SK-N-SH (cell line): ENCODE measurements at regions not wholly inside any gene's neighbourhood (a gene's known extent, or its start where the extent isn't known, plus 50 kb on each side); places are given as distances from the start of the nearest gene placed in this dataset.
A peak's percentile ranks its signal among the peaks of the same experiment; 100 is the strongest.
"Not testable (repeated sequence)": the region's sequence is repeated elsewhere in the genome, so short reads cannot be mapped to it uniquely, and the experiment has no call there.

Experiments
- CTCF ChIA-PET: fragments of 300-600, 350-600 bp; formaldehyde crosslinking; extraction: SDS; loops from one replicate; lab custom pipeline; 2021; lab: Yijun Ruan, JAX
- POLR2A ChIA-PET: fragments of 350-600 bp; sonication (Branson Sonifier 250); formaldehyde crosslinking; extraction: SDS; loops from one replicate; lab custom pipeline; 2020; ENCODE audit warnings: antibody characterized with exemption, inconsistent platforms; lab: Yijun Ruan, JAX
- DNase-seq: peaks from one replicate; pipeline ENCODE4 v3.0.0; 2012
- H2AFZ ChIP-seq: fragments of 200-600 bp; sonication (generic); 2 replicates; pipeline ENCODE4 v1.8.1; 2016; ENCODE audit warnings: antibody characterized with exemption, mild to moderate bottlenecking, low read depth
- H3F3A ChIP-seq: fragments of 200-600 bp; sonication (generic); replicated peaks from 2 replicates; pipeline ENCODE3; 2016; ENCODE audit warnings: antibody characterized with exemption, mild to moderate bottlenecking; ENCODE audit not compliant: insufficient read depth
- H3K27ac ChIP-seq, 2 experiments: fragments of 200-500 bp in 1 of 2; fragments of 200-600 bp in 1 of 2; sonication (Bioruptor generic) in 1 of 2; sonication (generic), shearing (Covaris generic) in 1 of 2; 2 replicates each; pipeline versions ENCODE4 v1.5.1 to v1.6.1; 2014 to 2016; ENCODE audit warnings: low read depth in 2 of 2, inconsistent platforms in 1 of 2, low read length in 1 of 2, mild to moderate bottlenecking in 1 of 2, mixed read lengths in 1 of 2
- H3K27me3 ChIP-seq: fragments of 200-600 bp; sonication (generic), shearing (Covaris generic); 2 replicates; pipeline ENCODE4 v1.6.1; 2016; ENCODE audit warnings: mixed run types; ENCODE audit not compliant: insufficient read depth
- H3K36me3 ChIP-seq, 2 experiments: fragments of 200-500 bp in 1 of 2; fragments of 200-600 bp in 1 of 2; sonication (Bioruptor generic) in 1 of 2; sonication (generic) in 1 of 2; replicated peaks in 1 of 2; 2 replicates each; pipeline versions ENCODE3 to v1.5.1; 2014 to 2016; ENCODE audit warnings: low read length in 1 of 2, mild to moderate bottlenecking in 1 of 2; ENCODE audit not compliant: insufficient read depth in 2 of 2, control insufficient read depth in 1 of 2
- H3K4me1 ChIP-seq, 2 experiments: fragments of 200-500 bp in 1 of 2; fragments of 200-600 bp in 1 of 2; sonication (Bioruptor generic) in 1 of 2; sonication (generic), shearing (Covaris generic) in 1 of 2; 2 replicates each; pipeline versions ENCODE4 v1.5.1 to v1.6.1; 2014 to 2016; ENCODE audit warnings: low read depth in 1 of 2, low read length in 1 of 2, mixed run types in 1 of 2; ENCODE audit not compliant: insufficient read depth in 2 of 2, control insufficient read depth in 1 of 2
- H3K4me2 ChIP-seq: fragments of 200-600 bp; sonication (generic), shearing (Covaris generic); 2 replicates; pipeline ENCODE4 v1.6.1; 2017; ENCODE audit warnings: mixed run types
- H3K4me3 ChIP-seq, 2 experiments: fragments of 200-500 bp in 1 of 2; fragments of 200-600 bp in 1 of 2; sonication (Bioruptor generic) in 1 of 2; sonication (generic), shearing (Covaris generic) in 1 of 2; 2 replicates each; pipeline versions ENCODE4 v1.5.1 to v1.8.1; 2014 to 2016; ENCODE audit warnings: low read depth in 2 of 2, inconsistent platforms in 1 of 2, low read length in 1 of 2, mild to moderate bottlenecking in 1 of 2, mixed read lengths in 1 of 2, moderate library complexity in 1 of 2
- H3K79me2 ChIP-seq: fragments of 200-600 bp; sonication (generic); 2 replicates; pipeline ENCODE4 v1.8.1; 2017; ENCODE audit warnings: mild to moderate bottlenecking; ENCODE audit not compliant: insufficient read depth
- H3K9ac ChIP-seq: fragments of 200-600 bp; sonication (generic); 2 replicates; pipeline ENCODE4 v1.6.1; 2017; ENCODE audit warnings: mixed run types
- H3K9me2 ChIP-seq: fragments of 200-600 bp; sonication (generic); 2 replicates; pipeline ENCODE4 v1.6.1; 2017; ENCODE audit warnings: mixed run types
- H3K9me3 ChIP-seq: fragments of 200-600 bp; sonication (generic); 2 replicates; pipeline ENCODE4 v1.6.1; 2017; ENCODE audit warnings: mixed run types, mild to moderate bottlenecking, moderate library complexity
- H4K20me1 ChIP-seq: fragments of 200-600 bp; sonication (generic); 2 replicates; pipeline ENCODE4 v1.6.1; 2017; ENCODE audit warnings: mild to moderate bottlenecking, mixed run types; ENCODE audit not compliant: insufficient read depth
- EZH2phosphoT487 ChIP-seq: fragments of 200-600 bp; sonication (generic); IDR thresholded peaks from 2 replicates; pipeline ENCODE4 v1.6.1; 2017; ENCODE audit warnings: low read depth, mixed run types, mild to moderate bottlenecking, antibody characterized with exemption, moderate library complexity, borderline replicate concordance
- FOSL2 ChIP-seq: IDR thresholded peaks from 2 replicates; pipeline ENCODE4 v1.4.0; 2012; ENCODE audit warnings: low read depth, mild to moderate bottlenecking, moderate library complexity, borderline replicate concordance
- FOXJ3 ChIP-seq: sonication (generic); formaldehyde crosslinking; IDR thresholded peaks from 2 replicates; pipeline ENCODE4 v1.5.1; 2020; ENCODE audit warnings: mild to moderate bottlenecking, missing genetic modification reagents
- IRF3 ChIP-seq: fragments of 150-350 bp; IDR thresholded peaks from 2 replicates; pipeline ENCODE4 v1.6.1; 2016; ENCODE audit warnings: mild to moderate bottlenecking, low read depth, low read length
- JUND ChIP-seq: IDR thresholded peaks from 2 replicates; pipeline ENCODE4 v1.4.0; 2012
- MAX ChIP-seq: IDR thresholded peaks from 2 replicates; pipeline ENCODE4 v1.4.0; 2012; ENCODE audit warnings: low read depth
- MXI1 ChIP-seq: IDR thresholded peaks from 2 replicates; pipeline ENCODE4 v1.6.1; 2012; ENCODE audit warnings: mild to moderate bottlenecking, low read depth, low read length, improper control_type of control experiment
- NRF1 ChIP-seq: IDR thresholded peaks from 2 replicates; pipeline ENCODE4 v1.6.1; 2012; ENCODE audit warnings: low read depth, mild to moderate bottlenecking, low read length
- REST ChIP-seq: IDR thresholded peaks from 2 replicates; pipeline ENCODE4 v1.6.1; 2012; ENCODE audit warnings: mild to moderate bottlenecking, low read depth, low read length, moderate library complexity
- WGBS: methylation state at CpG from one replicate; pipeline ENCODE4 v1.1.6; 2017; ENCODE audit warnings: low lambda C conversion rate; 5-methylcytosine and 5-hydroxymethylcytosine counted together

- Histone ChIP-seq H3K79me2 (no peaks in the 10 kb centered on the region), H3K4me1 (peaks cover 0 to 3% of the 10 kb centered on the region in 2 experiments; a peak in 1 of 4 replicates), H2AFZ (no peak overlapping the region), H3K27ac (no peak overlapping the region), H3K9me2 (no peaks in the 10 kb centered on the region), H3K4me2 (0 out of 2 replicates have a peak overlapping the region, but pooled peaks have one; percentile 3), H3K27me3 (no peaks in the 10 kb centered on the region), H3K36me3 (no peaks in the 10 kb centered on the region)
- 0% methylated on average over 2 of the region's 5 CpGs for WGBS
- POLR2A ChIA-PET: no interaction called here
- TF ChIP-seq FOSL2: peak; percentile 14; the same call in 1 of the 2 replicates
- no peak for TF ChIP-seq FOXJ3
- TF ChIP-seq, all 33 proteins: peak for 1
- Histone ChIP-seq H3K4me3 (no peak overlapping the region), H3K9me3 (no peaks in the 10 kb centered on the region), H3K9ac (no peak overlapping the region), H4K20me1 (no peaks in the 10 kb centered on the region), H3F3A (no peaks in the 10 kb centered on the region)
- DNase-seq: no peak
- CTCF ChIA-PET: no interaction called here
These were observed 229.3 kb upstream of the LHX5 start for GRCh38 chr12:113700943-113701342.

- POLR2A ChIA-PET, H3F3A ChIP-seq, H3K9me2 ChIP-seq, H3K27ac ChIP-seq, H3K4me1 ChIP-seq, H4K20me1 ChIP-seq, DNase-seq, H3K9ac ChIP-seq, H3K4me2 ChIP-seq, H3K36me3 ChIP-seq, H3K4me3 ChIP-seq, H2AFZ ChIP-seq, CTCF ChIA-PET, H3K27me3 ChIP-seq, H3K9me3 ChIP-seq, H3K79me2 ChIP-seq: not testable (repeated sequence)
- WGBS: 43% methylated on average over 3 of the region's 3 CpGs
These were observed 228.3 kb upstream of the LHX5 start for GRCh38 chr12:113699984-113700383.

- Histone ChIP-seq H3K4me1 (peaks cover 0 to 3% of the 10 kb centered on the region in 2 experiments; a peak in 1 of 4 replicates), H3K4me3 (no peak overlapping the region), H3F3A (no peaks in the 10 kb centered on the region), H3K4me2 (no peak overlapping the region), H3K9me3 (no peaks in the 10 kb centered on the region), H3K27ac (no peak overlapping the region), H2AFZ (no peak overlapping the region), H3K79me2 (no peaks in the 10 kb centered on the region), H3K36me3 (no peaks in the 10 kb centered on the region), H3K27me3 (no peaks in the 10 kb centered on the region), H3K9ac (no peak overlapping the region), H3K9me2 (no peaks in the 10 kb centered on the region), H4K20me1 (no peaks in the 10 kb centered on the region)
- POLR2A ChIA-PET: no interaction called here
- no peak for DNase-seq
- no peak for TF ChIP-seq REST
- no peak for TF ChIP-seq JUND
- TF ChIP-seq EZH2phosphoT487: no peak
- no peak for TF ChIP-seq MXI1
- TF ChIP-seq NRF1: no peak
- TF ChIP-seq IRF3: no peak
- TF ChIP-seq MAX: no peak
- CTCF ChIA-PET: interaction anchor here (1.0 kb wide), 1 partner anchor 29 kb away, joined by 3 read pairs; no protein-coding TSS in a partner anchor
- WGBS: 37% methylated on average over 5 of the region's 5 CpGs
These were observed 226.8 kb upstream of the LHX5 start for GRCh38 chr12:113698510-113698858.
